ENCODE measurements at regions not wholly inside any gene's neighbourhood (a gene's known extent, or its start where the extent isn't known, plus 50 kb on each side); places are given as distances from the start of the nearest gene placed in this dataset.

DNA sequence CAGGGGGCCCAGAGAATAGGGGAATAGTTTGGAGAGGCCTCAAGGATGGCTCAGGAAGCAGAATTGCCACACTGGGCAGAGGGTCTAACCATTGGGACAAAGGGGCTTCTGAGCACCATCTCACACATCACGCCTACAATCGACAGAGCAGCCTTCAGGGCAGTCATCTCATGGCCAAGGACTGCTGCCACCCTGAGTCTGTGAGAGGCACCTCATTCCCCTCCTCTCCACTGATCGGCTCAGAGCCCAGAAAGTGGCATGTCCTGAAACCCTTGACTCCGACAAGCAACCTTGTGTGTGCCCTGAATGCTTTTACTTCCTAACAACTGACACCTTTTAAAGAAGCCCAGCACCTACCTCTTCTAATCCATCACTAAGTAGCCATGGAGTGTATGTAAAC lies 128.9 kb upstream of the PTPN3 start:
- H3K36me3 ChIP-seq (ENCODE audit: control insufficient read depth in 2 of 4, insufficient read depth in 4 of 4, low read length in 3 of 4), result no peaks in the 10 kb centered on the region
- no peak overlapping the region for H3K14ac ChIP-seq (ENCODE audit: insufficient read length)
- no peak overlapping the region for H2BK15ac ChIP-seq (ENCODE audit: low read length)
- no peak for TF ChIP-seq TAF7 (optimal IDR thresholded peaks at IDR 0.05; ENCODE audit: borderline replicate concordance, low read depth, low read length)
- no peak for TF ChIP-seq NANOG (IDR thresholded peaks at IDR 0.05; ENCODE audit: insufficient read depth, low read depth, low read length, poor library complexity, severe bottlenecking)
- no peak for TF ChIP-seq SP4 (IDR thresholded peaks at IDR 0.05; ENCODE audit: low read length)
- no peak for TF ChIP-seq RXRA (IDR thresholded peaks at IDR 0.05; ENCODE audit: insufficient read depth, low read depth, low read length)
- no peak for TF ChIP-seq SUZ12 (IDR thresholded peaks at IDR 0.05; ENCODE audit: low read length)
- TF ChIP-seq CTCF (IDR thresholded peaks at IDR 0.05; ENCODE audit: control extremely low read depth in 1 of 3, insufficient read depth in 1 of 3, low read depth in 1 of 3, low read length in 3 of 3), result peak; percentile 14 to 34 (median 23); a peak in 3 of 4 replicates
- no peak for TF ChIP-seq TBP (IDR thresholded peaks at IDR 0.05; ENCODE audit: low read depth, low read length)
- peak in 1 of 2 experiments; percentile 21; a peak in 1 of 4 replicates for TF ChIP-seq RAD21 (IDR thresholded peaks at IDR 0.05 in 1 of 2, conservative IDR thresholded peaks at IDR 0.05 in 1 of 2; ENCODE audit: low read depth in 2 of 2, low read length in 2 of 2)
- TF ChIP-seq GTF2F1 (IDR thresholded peaks at IDR 0.05; ENCODE audit: borderline replicate concordance, low read depth, low read length), result no peak
- TF ChIP-seq CHD1 (IDR thresholded peaks at IDR 0.05; ENCODE audit: low read depth, low read length), result no peak
- H3K9ac ChIP-seq (replicated peaks in 1 of 4; ENCODE audit: extremely low read depth in 1 of 4, low read depth in 3 of 4, low read length in 3 of 4), result no peak overlapping the region
- H3K79me1 ChIP-seq (ENCODE audit: low read depth, low read length), result no peaks in the 10 kb centered on the region; the same call in 1 of the 2 replicates
- no peaks in the 10 kb centered on the region for H3K27me3 ChIP-seq (replicated peaks in 1 of 4; ENCODE audit: control insufficient read depth in 3 of 4, extremely low read depth in 1 of 4, insufficient read depth in 3 of 4, low read length in 3 of 4)
- H3K4me2 ChIP-seq (ENCODE audit: insufficient read depth in 1 of 2, low read depth in 2 of 2, low read length in 2 of 2), result no peak overlapping the region
- H4K5ac ChIP-seq (ENCODE audit: insufficient read length, low read depth, low read length), result no peak overlapping the region
- H3K27ac ChIP-seq (ENCODE audit: low read depth, low read length), result no peak overlapping the region
- no peaks in the 10 kb centered on the region; the same call in 1 of the 2 replicates for H3K23me2 ChIP-seq (ENCODE audit: low read depth, low read length)
- no peak overlapping the region for H3K56ac ChIP-seq (replicated peaks; ENCODE audit: insufficient read length, low read depth, low read length)
- no peak overlapping the region for H2BK20ac ChIP-seq (ENCODE audit: low read length)
- no peaks in the 10 kb centered on the region for H3K4me1 ChIP-seq (replicated peaks in 1 of 4; ENCODE audit: control insufficient read depth in 3 of 4, insufficient read depth in 4 of 4, low read length in 3 of 4)
- H4K8ac ChIP-seq (ENCODE audit: extremely low read depth, insufficient read depth, low read length), result no peak overlapping the region
- H3K4ac ChIP-seq (replicated peaks; ENCODE audit: insufficient read length, low read depth, low read length), result no peak overlapping the region
- H2AFZ ChIP-seq (ENCODE audit: low read length), result no peak overlapping the region
- no peak overlapping the region for H2BK12ac ChIP-seq (ENCODE audit: low read depth, low read length)
- no peak overlapping the region for H2BK5ac ChIP-seq (ENCODE audit: low read depth, low read length)
- WGBS, 2 experiments (ENCODE audit: extremely low coverage in 1 of 2, insufficient coverage in 1 of 2, insufficient read length in 1 of 2, insufficient replicate concordance in 2 of 2, low coverage in 1 of 2, low lambda C conversion rate in 2 of 2, missing lambda C conversion rate in 1 of 2), result 87% methylated on average over 4 of the region's 4 CpGs; no CpG with 5 or more reads in 1 of the 2 experiments
- H3K9me3 ChIP-seq (ENCODE audit: insufficient read depth in 2 of 2, low read depth in 1 of 2, low read length in 1 of 2), result no peaks in the 10 kb centered on the region
- no peak overlapping the region for H2BK120ac ChIP-seq (replicated peaks; ENCODE audit: low read depth, low read length)
- H4K20me1 ChIP-seq (replicated peaks in 1 of 2; ENCODE audit: control insufficient read depth in 1 of 2, insufficient read depth in 2 of 2, low read length in 2 of 2), result no peaks in the 10 kb centered on the region
- H3K18ac ChIP-seq (ENCODE audit: extremely low read depth, low read length), result no peak overlapping the region
- no peak overlapping the region for H3K4me3 ChIP-seq (ENCODE audit: extremely low read depth in 1 of 4, insufficient read depth in 2 of 4, low read depth in 3 of 4, low read length in 4 of 4)
- no peak for DNase-seq (ENCODE audit: low read depth in 1 of 2, low spot score in 2 of 2)
- H2AK5ac ChIP-seq (ENCODE audit: low read depth, low read length), result no peak overlapping the region
- no peaks in the 10 kb centered on the region for H3K79me2 ChIP-seq (ENCODE audit: control insufficient read depth in 1 of 2, insufficient read depth in 2 of 2, low read length in 2 of 2)
- FAIRE-seq, result no peak
- CTCF ChIA-PET (ENCODE audit: partially characterized antibody), result interaction anchor here (1.2 kb wide), 1 partner anchor 42 kb away, joined by 3 read pairs; no protein-coding TSS in a partner anchor
- H4K91ac ChIP-seq (replicated peaks; ENCODE audit: insufficient read length, low read length), result no peak overlapping the region
- no peak overlapping the region for H3K23ac ChIP-seq (ENCODE audit: insufficient read length)
- POLR2A ChIA-PET (ENCODE audit: partially characterized antibody), result no interaction called here
